PC-3 (cell line): ENCODE measurements at regions not wholly inside any gene's neighbourhood (a gene's known extent, or its start where the extent isn't known, plus 50 kb on each side); places are given as distances from the start of the nearest gene placed in this dataset.

Experiments
- ATAC-seq: fragments of 200-7000 bp; cut with Tn5 transposase; 2 replicates; pipeline ENCODE4 v1.9.1; 2020; ENCODE audit warnings: mild to moderate bottlenecking, moderate library complexity
- BruUV-seq: library from RNA; stranded (reverse); fragments of 400-500 nt; replicated peaks from 2 replicates; lab custom pipeline; 2021; lab: Mats Ljungman, UMichigan
- CTCF ChIA-PET: fragments of 300-600 bp; sonication (Branson Sonifier 250); formaldehyde crosslinking; loops from one replicate; lab custom pipeline; 2022; ENCODE audit warnings: antibody characterized with exemption; lab: Charles Lee
- POLR2A ChIA-PET: fragments of 300-600 bp; sonication (Branson Sonifier 250); formaldehyde crosslinking; loops from one replicate; lab custom pipeline; 2022; ENCODE audit warnings: antibody characterized with exemption; ENCODE audit not compliant: unreplicated experiment; lab: Charles Lee
- DNase-seq: peaks from one replicate; pipeline ENCODE4 v3.0.0-alpha.2; 2015
- H2AFZ ChIP-seq: fragments of 300-600 bp; sonication (generic); 2 replicates; pipeline ENCODE4 v1.6.0; 2016; ENCODE audit warnings: antibody characterized with exemption, low read length
- H3F3A ChIP-seq: fragments of 300-600 bp; sonication (generic); one replicate; pipeline ENCODE4 v1.6.0; 2017; ENCODE audit warnings: antibody characterized with exemption, low read length, control low read depth, mild to moderate bottlenecking; ENCODE audit not compliant: unreplicated experiment
- H3K27ac ChIP-seq: fragments of 300-600 bp; sonication (generic); 2 replicates; pipeline ENCODE4 v1.5.1; 2016; ENCODE audit warnings: mild to moderate bottlenecking, low read length
- H3K27me3 ChIP-seq: fragments of 300-600 bp; sonication (generic); 2 replicates; pipeline ENCODE4 v1.6.1; 2016; ENCODE audit warnings: low read length, mixed read lengths
- H3K36me3 ChIP-seq: fragments of 300-600 bp; sonication (generic); 2 replicates; pipeline ENCODE4 v1.6.1; 2016; ENCODE audit warnings: low read depth, mixed run types, low read length, mixed read lengths
- H3K4me1 ChIP-seq: fragments of 300-600 bp; sonication (generic); 2 replicates; pipeline ENCODE4 v1.5.1; 2016; ENCODE audit warnings: low read length; ENCODE audit not compliant: insufficient read depth
- H3K4me2 ChIP-seq: fragments of 300-600 bp; sonication (generic); 2 replicates; pipeline ENCODE4 v1.6.0; 2016; ENCODE audit warnings: low read length
- H3K4me3 ChIP-seq: fragments of 300-600 bp; sonication (generic); 2 replicates; pipeline ENCODE4 v1.5.1; 2016; ENCODE audit warnings: mild to moderate bottlenecking, low read length, mixed read lengths
- H3K79me2 ChIP-seq: fragments of 300-600 bp; sonication (generic); 2 replicates; pipeline ENCODE4 v1.6.1; 2017; ENCODE audit warnings: low read length, mixed read lengths
- H3K9ac ChIP-seq: fragments of 300-600 bp; sonication (generic); 2 replicates; pipeline ENCODE4 v1.6.0; 2016; ENCODE audit warnings: mild to moderate bottlenecking, low read length
- H3K9me2 ChIP-seq: fragments of 300-600 bp; sonication (generic); replicated peaks from 2 replicates; pipeline ENCODE4 v1.6.1; 2016; ENCODE audit warnings: mixed run types, low read length, mixed read lengths
- H3K9me3 ChIP-seq: fragments of 300-600 bp; sonication (generic); 2 replicates; pipeline ENCODE4 v1.6.1; 2016; ENCODE audit warnings: low read length, mixed read lengths
- H4K20me1 ChIP-seq: fragments of 300-600 bp; sonication (generic); 2 replicates; pipeline ENCODE4 v1.6.1; 2016; ENCODE audit warnings: low read length, mixed read lengths
- EZH2 ChIP-seq: fragments of 300-600 bp; sonication (generic); IDR thresholded peaks from one replicate; pipeline ENCODE4 v1.6.1; 2017; ENCODE audit warnings: antibody characterized with exemption, mild to moderate bottlenecking, low read length; ENCODE audit not compliant: unreplicated experiment
- EZH2phosphoT487 ChIP-seq: fragments of 300-600 bp; sonication (generic); IDR thresholded peaks from 2 replicates; pipeline ENCODE4 v1.6.1; 2018; ENCODE audit warnings: mild to moderate bottlenecking, antibody characterized with exemption, low read length, borderline replicate concordance
- intact Hi-C: fragments of 100-400 bp; cut with micrococcal nuclease; formaldehyde crosslinking; loops from 2 replicates; pipeline ENCODE4 v1.9.0; 2023
- TF ChIP-seq, protein P1 (sequence below): fragments of 300-600 bp; sonication (generic); conservative IDR thresholded peaks from 2 replicates; pipeline ENCODE4 v1.5.1; 2017; ENCODE audit warnings: antibody characterized with exemption, low read depth, mild to moderate bottlenecking, low read length

DNA sequence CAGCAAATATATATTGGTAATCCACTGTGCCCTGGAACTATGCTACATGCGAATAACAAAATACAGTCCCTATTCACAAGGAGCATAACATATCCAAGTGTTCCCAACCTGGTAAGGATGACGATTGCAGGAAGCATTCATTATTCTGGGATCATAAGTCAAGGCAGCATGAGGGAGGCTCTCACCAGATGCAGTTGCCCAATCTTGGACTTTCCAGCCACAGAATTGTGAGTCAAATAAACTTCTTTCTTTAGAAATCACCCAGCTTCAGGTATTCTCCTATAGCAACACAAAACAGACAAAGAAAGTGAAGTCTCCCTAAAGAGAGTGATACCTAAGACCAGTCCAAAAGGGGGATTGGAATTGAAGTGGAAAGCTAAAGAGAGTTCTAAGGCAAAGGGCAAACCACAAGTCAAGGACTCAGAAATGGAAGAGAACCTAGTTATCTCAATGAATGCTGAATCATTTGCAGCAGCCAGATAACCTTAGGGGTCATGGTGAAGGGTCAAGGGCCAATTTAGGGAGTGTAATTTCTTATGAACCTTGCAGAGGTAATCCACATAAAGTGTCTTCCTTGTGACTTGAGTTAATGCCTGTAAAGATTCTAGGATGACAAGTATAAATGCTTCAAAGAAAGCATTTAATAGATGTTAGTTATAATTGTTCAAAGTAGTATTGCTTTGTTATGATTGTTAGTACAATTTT is 103.1 kb upstream of the PCDH7 start:
- Histone ChIP-seq H3K9me3 (no peaks in the 10 kb centered on the region), H4K20me1 (no peaks in the 10 kb centered on the region), H3K4me3 (no peak overlapping the region), H3F3A (no peaks in the 10 kb centered on the region), H3K4me1 (no peaks in the 10 kb centered on the region), H3K27ac (no peak overlapping the region), H3K9ac (no peak overlapping the region), H3K36me3 (no peaks in the 10 kb centered on the region), H3K27me3 (no peaks in the 10 kb centered on the region), H3K9me2 (no peaks in the 10 kb centered on the region), H3K79me2 (no peaks in the 10 kb centered on the region), H3K4me2 (no peak overlapping the region), H2AFZ (no peak overlapping the region)
- ATAC-seq (no peak), DNase-seq (no peak)
- ChIA-PET POLR2A (no interaction called here), CTCF (no interaction called here)
- BruUV-seq, result no TSS peak
- intact Hi-C loops, result no loop called here
- TF ChIP-seq EZH2phosphoT487 (no peak), EZH2 (no peak)
- TF ChIP-seq, protein P1, sequence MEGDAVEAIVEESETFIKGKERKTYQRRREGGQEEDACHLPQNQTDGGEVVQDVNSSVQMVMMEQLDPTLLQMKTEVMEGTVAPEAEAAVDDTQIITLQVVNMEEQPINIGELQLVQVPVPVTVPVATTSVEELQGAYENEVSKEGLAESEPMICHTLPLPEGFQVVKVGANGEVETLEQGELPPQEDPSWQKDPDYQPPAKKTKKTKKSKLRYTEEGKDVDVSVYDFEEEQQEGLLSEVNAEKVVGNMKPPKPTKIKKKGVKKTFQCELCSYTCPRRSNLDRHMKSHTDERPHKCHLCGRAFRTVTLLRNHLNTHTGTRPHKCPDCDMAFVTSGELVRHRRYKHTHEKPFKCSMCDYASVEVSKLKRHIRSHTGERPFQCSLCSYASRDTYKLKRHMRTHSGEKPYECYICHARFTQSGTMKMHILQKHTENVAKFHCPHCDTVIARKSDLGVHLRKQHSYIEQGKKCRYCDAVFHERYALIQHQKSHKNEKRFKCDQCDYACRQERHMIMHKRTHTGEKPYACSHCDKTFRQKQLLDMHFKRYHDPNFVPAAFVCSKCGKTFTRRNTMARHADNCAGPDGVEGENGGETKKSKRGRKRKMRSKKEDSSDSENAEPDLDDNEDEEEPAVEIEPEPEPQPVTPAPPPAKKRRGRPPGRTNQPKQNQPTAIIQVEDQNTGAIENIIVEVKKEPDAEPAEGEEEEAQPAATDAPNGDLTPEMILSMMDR, result no peak

DNA sequence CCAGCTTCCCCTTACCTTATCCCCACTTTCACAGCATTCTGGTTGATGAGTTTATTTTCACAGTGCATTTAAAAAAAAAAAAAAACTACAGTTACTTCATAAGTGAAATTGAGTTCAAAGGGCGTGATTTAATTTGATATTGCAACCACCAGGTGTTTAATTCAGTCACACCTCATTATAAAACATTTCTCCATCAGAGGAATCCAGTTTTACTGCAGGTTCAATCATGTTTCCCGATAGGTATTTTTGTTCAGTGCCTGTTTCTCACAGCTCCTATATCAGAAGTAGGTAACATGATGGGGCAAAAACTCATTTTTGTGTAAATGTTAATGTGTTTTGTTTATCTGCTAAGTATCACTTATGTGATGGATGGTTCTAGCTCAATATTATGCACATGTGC is 102.3 kb upstream of the PCDH7 start:
- H3K4me2 ChIP-seq, result no peak overlapping the region
- no peak for DNase-seq
- H3K36me3 ChIP-seq, result no peaks in the 10 kb centered on the region
- no TSS peak for BruUV-seq
- intact Hi-C loops, result no loop called here
- no peak overlapping the region for H2AFZ ChIP-seq
- ChIA-PET POLR2A (no interaction called here), CTCF (no interaction called here)
- no peaks in the 10 kb centered on the region for H4K20me1 ChIP-seq
- no peak for ATAC-seq
- H3K9ac ChIP-seq, result no peak overlapping the region
- no peaks in the 10 kb centered on the region for H3K27me3 ChIP-seq
- no peak overlapping the region for H3K27ac ChIP-seq
- no peaks in the 10 kb centered on the region for H3K79me2 ChIP-seq
- TF ChIP-seq, protein P1, result no peak
- TF ChIP-seq EZH2, result no peak
- TF ChIP-seq EZH2phosphoT487, result no peak
- H3F3A ChIP-seq, result no peaks in the 10 kb centered on the region
- no peaks in the 10 kb centered on the region for H3K4me1 ChIP-seq
- no peak overlapping the region for H3K4me3 ChIP-seq
- H3K9me3 ChIP-seq, result no peaks in the 10 kb centered on the region
- no peaks in the 10 kb centered on the region for H3K9me2 ChIP-seq

DNA sequence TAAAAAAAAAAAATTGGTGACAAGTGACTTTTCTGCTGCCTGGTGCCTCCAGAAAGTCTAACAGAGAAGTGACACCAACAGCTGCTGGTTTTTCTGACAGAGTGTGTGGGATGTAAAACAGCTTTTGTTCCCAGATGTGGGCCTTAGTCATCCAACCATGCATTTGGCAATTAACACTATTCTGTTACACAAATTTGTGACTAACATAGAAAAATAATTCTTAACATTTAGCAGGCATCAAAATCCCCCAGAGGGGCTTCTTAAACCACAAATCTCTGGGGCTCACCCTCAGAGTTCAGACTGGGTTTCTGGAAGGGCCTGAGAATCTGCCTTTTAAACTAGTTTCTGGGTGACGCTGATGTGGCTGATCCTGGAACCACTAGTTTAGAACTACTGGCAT is 100.5 kb upstream of the PCDH7 start:
- Histone ChIP-seq H3K9me2 (no peaks in the 10 kb centered on the region), H3K79me2 (no peaks in the 10 kb centered on the region), H3K4me2 (no peak overlapping the region), H3F3A (no peaks in the 10 kb centered on the region), H4K20me1 (no peaks in the 10 kb centered on the region), H3K27ac (no peak overlapping the region), H3K36me3 (no peaks in the 10 kb centered on the region), H3K4me1 (no peaks in the 10 kb centered on the region), H3K27me3 (no peaks in the 10 kb centered on the region), H3K9ac (no peak overlapping the region), H2AFZ (no peak overlapping the region), H3K9me3 (no peaks in the 10 kb centered on the region), H3K4me3 (no peak overlapping the region)
- ChIA-PET POLR2A (no interaction called here), CTCF (no interaction called here)
- BruUV-seq, result no TSS peak
- intact Hi-C loops, result no loop called here
- DNase-seq (no peak), ATAC-seq (no peak)
- TF ChIP-seq EZH2phosphoT487 (no peak), EZH2 (no peak)
- TF ChIP-seq, protein P1, result no peak
